Hypothalamus (tissue), 51 donors: ENCODE measurements at regions not wholly inside any gene's neighbourhood (a gene's known extent, or its start where the extent isn't known, plus 50 kb on each side); places are given as distances from the start of the nearest gene placed in this dataset.

Experiments
- DNase-seq, 51 donors: peaks; one replicate each; lab custom pipeline; 2025; lab: John Stamatoyannopoulos, UW

- peak in 6 of 51 donors; percentile 4 to 61 (median 14) for DNase-seq
Observed at GRCh38 chr1:17966341-17966740, 141.3 kb upstream of the IGSF21 start.

- no peak for DNase-seq
Observed at GRCh38 chr1:17967623-17968255, 139.9 kb upstream of the IGSF21 start.

GRCh38 chr1:17970757-17971156 is 136.8 kb upstream of the IGSF21 start:
- no peak for DNase-seq

- DNase-seq, result no peak
Observed at GRCh38 chr1:17973694-17974093, 133.9 kb upstream of the IGSF21 start.

GRCh38 chr1:17976854-17977253 is 130.7 kb upstream of the IGSF21 start:
- no peak for DNase-seq

DNA sequence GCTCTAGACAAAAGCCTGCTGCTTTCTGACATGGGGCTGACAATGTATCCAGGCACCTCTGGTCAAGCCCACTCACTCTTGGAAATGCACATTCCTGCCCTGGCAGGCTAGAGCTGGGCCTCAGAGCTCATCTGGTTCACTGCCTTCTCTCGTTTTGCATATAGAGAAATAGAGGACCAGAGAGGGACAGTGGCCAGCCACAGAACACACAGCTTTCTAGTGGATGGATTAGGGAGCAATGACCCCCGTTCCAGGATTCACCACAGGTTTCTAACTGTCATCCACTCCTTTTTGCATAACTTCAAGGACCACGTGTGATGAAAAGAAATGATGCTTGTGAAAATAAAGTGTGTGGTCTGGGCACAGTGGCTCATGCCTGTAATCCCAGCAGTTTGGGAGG is 129.6 kb upstream of the IGSF21 start:
- DNase-seq, result no peak

DNA sequence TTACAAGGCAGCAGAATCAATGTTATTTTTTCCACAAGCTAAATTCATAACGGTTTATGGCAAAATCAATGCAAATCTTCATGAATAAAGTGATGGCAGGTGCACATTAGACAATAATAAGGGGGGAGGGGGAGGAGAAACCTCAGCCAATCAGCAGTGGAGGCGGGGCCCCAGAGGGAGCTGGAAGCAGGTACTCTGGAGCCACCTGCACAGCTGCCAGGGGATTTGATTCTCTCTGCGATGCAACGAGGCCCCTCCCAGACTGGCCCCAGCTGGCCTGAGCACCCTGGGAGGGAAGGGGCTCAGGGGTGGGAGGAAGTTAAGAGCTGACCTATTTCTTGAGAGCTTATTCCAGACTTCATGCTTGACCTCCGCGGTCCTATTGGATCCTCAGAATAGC is 127.8 kb upstream of the IGSF21 start:
- no peak for DNase-seq

- DNase-seq, result no peak
Observed at GRCh38 chr1:17982197-17982596, 125.4 kb upstream of the IGSF21 start.

DNA sequence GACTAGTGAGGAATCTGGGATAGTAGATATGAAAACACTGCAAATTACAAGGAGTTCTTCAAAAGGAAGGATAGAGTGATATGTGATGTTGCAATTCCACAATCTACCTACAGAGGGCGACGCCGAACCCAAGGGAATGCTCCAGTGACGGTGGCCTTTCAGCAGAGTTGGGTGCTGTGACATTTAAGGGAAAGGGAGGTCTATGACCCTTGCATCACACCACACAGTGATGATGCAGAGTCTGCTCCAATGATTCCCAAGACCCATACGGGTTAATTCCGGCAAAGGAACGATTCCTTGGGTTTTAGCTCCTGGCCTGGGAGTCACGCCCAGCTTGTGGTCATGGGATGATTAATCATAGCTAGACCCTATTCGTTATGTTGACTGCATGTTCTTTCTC is 123.0 kb upstream of the IGSF21 start:
- DNase-seq, result peak in 3 of 51 donors; percentile 6 to 14 (median 10)

DNA sequence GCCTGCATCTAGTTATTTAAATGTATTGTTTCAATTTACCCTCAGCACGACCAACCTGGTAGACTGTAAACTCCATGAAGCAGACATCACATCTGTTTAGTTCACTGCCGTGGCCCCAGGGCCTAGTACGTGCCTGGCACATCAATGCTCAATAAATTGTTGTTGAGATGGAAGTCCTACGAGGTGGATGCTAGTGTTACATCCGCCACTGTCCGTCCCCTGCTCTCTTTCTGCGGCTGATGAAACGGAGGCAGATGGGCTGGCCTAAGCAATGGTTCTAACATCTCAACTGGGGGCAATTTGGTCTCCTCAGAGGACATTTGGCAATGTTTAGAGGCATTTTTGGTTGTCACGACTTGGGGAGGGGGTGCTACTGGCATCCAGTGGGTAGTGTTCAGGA is 121.4 kb upstream of the IGSF21 start:
- no peak for DNase-seq

- DNase-seq, result no peak
Observed at GRCh38 chr1:17990401-17990800, 117.2 kb upstream of the IGSF21 start.

GRCh38 chr1:17991996-17992395 is 115.6 kb upstream of the IGSF21 start:
- no peak for DNase-seq

- no peak for DNase-seq
Observed at GRCh38 chr1:17992800-17993199, 114.8 kb upstream of the IGSF21 start.

GRCh38 chr1:17994046-17994445 is 113.6 kb upstream of the IGSF21 start:
- peak in 2 of 51 donors; percentile 8 to 17 for DNase-seq

- DNase-seq, result no peak
Observed at GRCh38 chr1:17995480-17995879, 112.1 kb upstream of the IGSF21 start.

GRCh38 chr1:17998889-17999288 is 108.7 kb upstream of the IGSF21 start:
- no peak for DNase-seq

- DNase-seq, result no peak
Observed at GRCh38 chr1:17999884-18000283, 107.7 kb upstream of the IGSF21 start.

GRCh38 chr1:18001725-18002124 is 105.9 kb upstream of the IGSF21 start:
- peak in 1 of 51 donors; percentile 19 for DNase-seq

- no peak for DNase-seq
Observed at GRCh38 chr1:18004278-18004677, 103.3 kb upstream of the IGSF21 start.

DNA sequence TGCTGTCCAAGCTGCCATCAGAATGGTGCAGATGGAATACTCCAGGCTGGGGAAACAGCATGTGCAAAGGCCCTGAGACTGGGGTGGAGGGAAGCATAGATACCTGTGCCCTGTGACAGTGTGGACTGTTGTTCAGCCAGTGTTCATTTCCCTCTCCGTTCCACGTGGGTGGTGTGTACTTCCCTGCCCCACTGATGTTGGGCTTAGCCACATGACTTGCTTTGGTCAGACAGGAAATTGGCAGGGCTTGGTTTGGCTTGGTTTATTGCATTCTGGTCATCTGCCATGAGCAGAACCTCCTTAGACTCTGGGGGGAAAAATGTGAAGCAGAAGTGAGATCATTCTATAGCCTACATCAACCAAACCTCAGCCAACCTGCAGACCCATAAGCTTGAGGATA is 102.4 kb upstream of the IGSF21 start:
- DNase-seq, result peak in 1 of 51 donors; percentile 31

GRCh38 chr1:18007391-18008041 is 100.1 kb upstream of the IGSF21 start:
- DNase-seq, result peak in 3 of 51 donors; percentile 24 to 31 (median 25)

GRCh38 chr1:18008081-18008480 is 99.5 kb upstream of the IGSF21 start:
- no peak for DNase-seq

GRCh38 chr1:18009055-18009454 is 98.5 kb upstream of the IGSF21 start:
- DNase-seq, result no peak
